ENCODE measurements at regions not wholly inside any gene's neighbourhood (a gene's known extent, or its start where the extent isn't known, plus 50 kb on each side); places are given as distances from the start of the nearest gene placed in this dataset.

DNA sequence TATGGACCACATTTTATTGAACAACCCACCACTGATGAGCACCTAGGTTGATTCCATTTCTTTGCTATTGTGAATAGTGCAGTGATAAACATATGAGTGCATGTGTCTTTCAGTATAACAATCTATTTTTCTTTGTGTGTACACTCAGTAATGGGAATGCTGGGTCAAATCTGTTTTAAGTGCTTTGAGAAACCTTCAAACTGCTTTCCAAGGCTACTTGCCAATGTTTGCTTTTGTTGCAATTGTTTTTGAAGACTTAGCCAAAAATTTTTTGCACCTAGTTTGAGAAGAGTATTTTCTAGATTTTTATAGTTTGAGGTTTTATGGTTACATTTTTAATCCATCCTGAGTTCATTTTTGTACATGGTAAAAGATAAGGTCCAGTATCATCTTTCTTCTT lies 587.4 kb upstream of the SETBP1 start:
- H3K4me3 ChIP-seq (ENCODE audit: control insufficient read depth in 2 of 3, extremely low read depth in 1 of 3, insufficient read depth in 2 of 3, low read depth in 1 of 3, low read length in 3 of 3): no peak overlapping the region
- H4K20me1 ChIP-seq (ENCODE audit: control insufficient read depth, extremely low read depth, insufficient read depth, low read length): no peaks in the 10 kb centered on the region
- TF ChIP-seq, protein P1, sequence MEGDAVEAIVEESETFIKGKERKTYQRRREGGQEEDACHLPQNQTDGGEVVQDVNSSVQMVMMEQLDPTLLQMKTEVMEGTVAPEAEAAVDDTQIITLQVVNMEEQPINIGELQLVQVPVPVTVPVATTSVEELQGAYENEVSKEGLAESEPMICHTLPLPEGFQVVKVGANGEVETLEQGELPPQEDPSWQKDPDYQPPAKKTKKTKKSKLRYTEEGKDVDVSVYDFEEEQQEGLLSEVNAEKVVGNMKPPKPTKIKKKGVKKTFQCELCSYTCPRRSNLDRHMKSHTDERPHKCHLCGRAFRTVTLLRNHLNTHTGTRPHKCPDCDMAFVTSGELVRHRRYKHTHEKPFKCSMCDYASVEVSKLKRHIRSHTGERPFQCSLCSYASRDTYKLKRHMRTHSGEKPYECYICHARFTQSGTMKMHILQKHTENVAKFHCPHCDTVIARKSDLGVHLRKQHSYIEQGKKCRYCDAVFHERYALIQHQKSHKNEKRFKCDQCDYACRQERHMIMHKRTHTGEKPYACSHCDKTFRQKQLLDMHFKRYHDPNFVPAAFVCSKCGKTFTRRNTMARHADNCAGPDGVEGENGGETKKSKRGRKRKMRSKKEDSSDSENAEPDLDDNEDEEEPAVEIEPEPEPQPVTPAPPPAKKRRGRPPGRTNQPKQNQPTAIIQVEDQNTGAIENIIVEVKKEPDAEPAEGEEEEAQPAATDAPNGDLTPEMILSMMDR (optimal IDR thresholded peaks at IDR 0.05 in 1 of 3, IDR thresholded peaks at IDR 0.05 in 1 of 3, conservative IDR thresholded peaks at IDR 0.05 in 1 of 3; ENCODE audit: extremely low read depth in 1 of 3, insufficient read depth in 2 of 3, low read length in 3 of 3): no peak
- TF ChIP-seq EZH2 (IDR thresholded peaks at IDR 0.05; ENCODE audit: low read length): no peak
- H3K79me2 ChIP-seq (ENCODE audit: control insufficient read depth, insufficient read depth, low read length): no peaks in the 10 kb centered on the region
- H3K27ac ChIP-seq (ENCODE audit: control insufficient read depth, insufficient read depth, low read length): no peak overlapping the region
- dilution Hi-C loops (cut with MboI; ENCODE audit: extremely low pct_ligation_motif_present, low sequenced_read_pairs): no loop called here
- FAIRE-seq: no peak
- H3K36me3 ChIP-seq (ENCODE audit: control insufficient read depth in 2 of 2, extremely low read depth in 1 of 2, insufficient read depth in 2 of 2, low read length in 2 of 2): no peaks in the 10 kb centered on the region
- H3K27me3 ChIP-seq (ENCODE audit: control insufficient read depth, extremely low read depth, insufficient read depth, low read length): no peaks in the 10 kb centered on the region
- no peak overlapping the region for H2AFZ ChIP-seq (ENCODE audit: control insufficient read depth, low read length)
- no peaks in the 10 kb centered on the region for H3K9me3 ChIP-seq (ENCODE audit: control insufficient read depth, low read depth, low read length)
- H3K4me1 ChIP-seq (ENCODE audit: control insufficient read depth, extremely low read depth, insufficient read depth, low read length): peaks cover 4% of the 10 kb centered on the region
- no peak overlapping the region for H3K4me2 ChIP-seq (ENCODE audit: control insufficient read depth, extremely low read depth, insufficient read depth, low read depth, low read length)
- H3K9ac ChIP-seq (ENCODE audit: control insufficient read depth, extremely low read depth, insufficient read depth, low read length): no peak overlapping the region
- no peaks in the 10 kb centered on the region for H3K9me1 ChIP-seq (ENCODE audit: control insufficient read depth, extremely low read depth, insufficient read depth, low read length)
- DNase-seq (ENCODE audit: low read depth, low spot score): no peak

DNA sequence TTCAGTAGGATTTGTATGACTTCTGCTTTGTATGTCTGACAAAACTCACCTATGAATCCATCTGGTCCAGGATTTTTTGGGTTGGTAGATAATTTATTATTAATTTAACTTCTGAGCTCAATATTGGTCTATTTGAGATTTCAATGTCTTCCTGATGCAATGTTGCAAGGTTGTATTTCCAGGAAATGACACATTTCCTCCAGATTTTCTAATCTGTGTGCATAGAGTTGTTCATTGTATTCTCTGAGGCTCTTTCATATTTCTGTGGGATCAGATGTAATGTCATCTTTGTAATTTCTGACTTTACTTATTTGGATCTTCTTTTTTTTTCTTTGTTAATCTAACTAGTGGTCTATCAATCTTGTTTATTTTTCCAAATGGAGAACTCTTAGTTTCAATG lies 584.7 kb upstream of the SETBP1 start:
- Histone ChIP-seq H3K9me1 (ENCODE audit: control insufficient read depth, extremely low read depth, insufficient read depth, low read length) (no peaks in the 10 kb centered on the region), H4K20me1 (ENCODE audit: control insufficient read depth, extremely low read depth, insufficient read depth, low read length) (no peaks in the 10 kb centered on the region), H3K27ac (ENCODE audit: control insufficient read depth, insufficient read depth, low read length) (no peak overlapping the region), H3K4me2 (ENCODE audit: control insufficient read depth, extremely low read depth, insufficient read depth, low read depth, low read length) (no peak overlapping the region), H3K36me3 (ENCODE audit: control insufficient read depth in 2 of 2, extremely low read depth in 1 of 2, insufficient read depth in 2 of 2, low read length in 2 of 2) (no peaks in the 10 kb centered on the region), H3K79me2 (ENCODE audit: control insufficient read depth, insufficient read depth, low read length) (no peaks in the 10 kb centered on the region), H3K4me3 (ENCODE audit: control insufficient read depth in 2 of 3, extremely low read depth in 1 of 3, insufficient read depth in 2 of 3, low read depth in 1 of 3, low read length in 3 of 3) (no peak overlapping the region), H2AFZ (ENCODE audit: control insufficient read depth, low read length) (no peak overlapping the region), H3K9me3 (ENCODE audit: control insufficient read depth, low read depth, low read length) (no peaks in the 10 kb centered on the region), H3K4me1 (ENCODE audit: control insufficient read depth, extremely low read depth, insufficient read depth, low read length) (no peaks in the 10 kb centered on the region), H3K27me3 (ENCODE audit: control insufficient read depth, extremely low read depth, insufficient read depth, low read length) (no peaks in the 10 kb centered on the region), H3K9ac (ENCODE audit: control insufficient read depth, extremely low read depth, insufficient read depth, low read length) (no peak overlapping the region)
- FAIRE-seq (no peak), DNase-seq (ENCODE audit: low read depth, low spot score) (no peak)
- no peak for TF ChIP-seq EZH2 (IDR thresholded peaks at IDR 0.05; ENCODE audit: low read length)
- TF ChIP-seq, protein P1 (optimal IDR thresholded peaks at IDR 0.05 in 1 of 3, IDR thresholded peaks at IDR 0.05 in 1 of 3, conservative IDR thresholded peaks at IDR 0.05 in 1 of 3; ENCODE audit: extremely low read depth in 1 of 3, insufficient read depth in 2 of 3, low read length in 3 of 3): no peak
- dilution Hi-C loops (cut with MboI; ENCODE audit: extremely low pct_ligation_motif_present, low sequenced_read_pairs): no loop called here

All from keratinocyte (primary cell).